H1 (cell line): ENCODE measurements at regions not wholly inside any gene's neighbourhood (a gene's known extent, or its start where the extent isn't known, plus 50 kb on each side); places are given as distances from the start of the nearest gene placed in this dataset.

Experiments used
- CTCF ChIA-PET: fragments of 300-600 bp; sonication (Branson Sonifier 250); formaldehyde crosslinking; loops from one replicate; lab custom pipeline; 2021; ENCODE audit not compliant: partially characterized antibody; lab: Charles Lee
- POLR2A ChIA-PET: fragments of 300-600 bp; sonication (Branson Sonifier 250); formaldehyde crosslinking; loops from one replicate; lab custom pipeline; 2021; ENCODE audit warnings: inconsistent platforms; ENCODE audit not compliant: partially characterized antibody; lab: Charles Lee
- DNase-seq, 2 experiments: peaks; one replicate each; pipeline versions ENCODE4 v3.0.0 to v3.0.0-alpha.2; 2010 to 2022; ENCODE audit warnings: low spot score in 2 of 2, low read depth in 1 of 2, mixed read lengths in 1 of 2
- FAIRE-seq: peaks from 2 replicates; lab custom pipeline; 2011; peaks lifted over from hg19 to GRCh38; lab: Jason Lieb, UNC
- H2AFZ ChIP-seq: 2 replicates; pipeline ENCODE4 v1.8.1; 2012; ENCODE audit warnings: low read length, inconsistent platforms
- H2AK5ac ChIP-seq: 2 replicates; pipeline ENCODE4 v1.6.1; 2013; ENCODE audit warnings: low read depth, low read length
- H2BK120ac ChIP-seq: replicated peaks from 2 replicates; pipeline ENCODE3; 2013; ENCODE audit warnings: low read depth, low read length, inconsistent platforms
- H2BK12ac ChIP-seq: 2 replicates; pipeline ENCODE4 v1.6.1; 2013; ENCODE audit warnings: low read depth, low read length
- H2BK15ac ChIP-seq: 2 replicates; pipeline ENCODE4 v1.6.1; 2013; ENCODE audit warnings: low read length
- H2BK20ac ChIP-seq: 2 replicates; pipeline ENCODE4 v1.6.1; 2013; ENCODE audit warnings: low read length
- H2BK5ac ChIP-seq: 2 replicates; pipeline ENCODE4 v1.6.1; 2013; ENCODE audit warnings: low read depth, low read length
- H3K14ac ChIP-seq: 2 replicates; pipeline ENCODE4 v1.6.1; 2013; ENCODE audit warnings: inconsistent platforms; ENCODE audit not compliant: insufficient read length
- H3K18ac ChIP-seq: 2 replicates; pipeline ENCODE4 v1.6.1; 2013; ENCODE audit warnings: low read length; ENCODE audit errors: extremely low read depth
- H3K23ac ChIP-seq: 2 replicates; pipeline ENCODE4 v1.6.1; 2013; ENCODE audit warnings: inconsistent platforms; ENCODE audit not compliant: insufficient read length
- H3K23me2 ChIP-seq: 2 replicates; pipeline ENCODE4 v1.6.1; 2013; ENCODE audit warnings: low read depth, low read length
- H3K27ac ChIP-seq: 2 replicates; pipeline ENCODE4 v1.6.1; 2011; ENCODE audit warnings: low read depth, low read length, inconsistent platforms
- H3K27me3 ChIP-seq, 4 experiments: replicated peaks in 1 of 4; 1 replicate in 1 of 4; 2 replicates in 3 of 4; pipeline versions ENCODE4 v1.6.1 to v1.8.1; 2011 to 2013; ENCODE audit warnings: low read length in 3 of 4, mild to moderate bottlenecking in 3 of 4, inconsistent platforms in 2 of 4, mixed read lengths in 2 of 4, moderate library complexity in 1 of 4; ENCODE audit not compliant: control insufficient read depth in 3 of 4, insufficient read depth in 3 of 4; ENCODE audit errors: extremely low read depth in 1 of 4
- H3K36me3 ChIP-seq, 4 experiments: 2 replicates each; pipeline versions ENCODE4 v1.6.1 to v1.8.1; 2011 to 2013; ENCODE audit warnings: mild to moderate bottlenecking in 4 of 4, low read length in 3 of 4, moderate library complexity in 2 of 4, control low read depth in 1 of 4, inconsistent platforms in 1 of 4; ENCODE audit not compliant: insufficient read depth in 4 of 4, control insufficient read depth in 2 of 4
- H3K4ac ChIP-seq: replicated peaks from 2 replicates; pipeline ENCODE3; 2013; ENCODE audit warnings: low read length, low read depth, mixed read lengths, inconsistent platforms; ENCODE audit not compliant: insufficient read length
- H3K4me1 ChIP-seq, 4 experiments: replicated peaks in 1 of 4; 1 replicate in 1 of 4; 2 replicates in 3 of 4; pipeline versions ENCODE4 v1.6.1 to v1.8.1; 2011 to 2013; ENCODE audit warnings: low read length in 3 of 4, inconsistent platforms in 2 of 4, mixed read lengths in 1 of 4; ENCODE audit not compliant: insufficient read depth in 4 of 4, control insufficient read depth in 3 of 4
- H3K4me2 ChIP-seq, 2 experiments: 2 replicates each; pipeline versions ENCODE4 v1.6.1 to v1.8.1; 2011 to 2013; ENCODE audit warnings: low read depth in 2 of 2, low read length in 2 of 2, control low read depth in 1 of 2, inconsistent platforms in 1 of 2, mild to moderate bottlenecking in 1 of 2; ENCODE audit not compliant: insufficient read depth in 1 of 2
- H3K4me3 ChIP-seq, 4 experiments: fragments of 200-600, 300-600 bp in 1 of 4; sonication (generic), shearing (Covaris generic), sonication (Bioruptor Twin) in 1 of 4; 2 replicates each; pipeline versions ENCODE4 v1.5.1 to v1.8.1; 2011 to 2016; ENCODE audit warnings: low read length in 4 of 4, low read depth in 3 of 4, control low read depth in 2 of 4, inconsistent platforms in 2 of 4, mild to moderate bottlenecking in 2 of 4, mixed read lengths in 1 of 4, moderate library complexity in 1 of 4; ENCODE audit not compliant: insufficient read depth in 2 of 4; ENCODE audit errors: extremely low read depth in 1 of 4
- H3K56ac ChIP-seq: replicated peaks from 2 replicates; pipeline ENCODE3; 2013; ENCODE audit warnings: low read depth, mild to moderate bottlenecking, mixed read lengths, low read length, inconsistent platforms; ENCODE audit not compliant: insufficient read length
- H3K79me1 ChIP-seq: 2 replicates; pipeline ENCODE4 v1.6.1; 2013; ENCODE audit warnings: low read depth, low read length, control low read depth
- H3K79me2 ChIP-seq, 2 experiments: 2 replicates each; pipeline versions ENCODE4 v1.6.1 to v1.8.1; 2012 to 2013; ENCODE audit warnings: low read length in 2 of 2, mild to moderate bottlenecking in 2 of 2, inconsistent platforms in 1 of 2; ENCODE audit not compliant: insufficient read depth in 2 of 2, control insufficient read depth in 1 of 2
- H3K9ac ChIP-seq, 4 experiments: replicated peaks in 1 of 4; 1 replicate in 1 of 4; 2 replicates in 3 of 4; pipeline versions ENCODE4 v1.6.1 to v1.8.1; 2011 to 2013; ENCODE audit warnings: low read depth in 3 of 4, low read length in 3 of 4, control low read depth in 2 of 4, mild to moderate bottlenecking in 2 of 4, moderate library complexity in 2 of 4, inconsistent platforms in 1 of 4; ENCODE audit errors: extremely low read depth in 1 of 4
- H3K9me3 ChIP-seq, 2 experiments: 2 replicates each; pipeline versions ENCODE4 v1.6.1 to v1.8.1; 2012 to 2013; ENCODE audit warnings: mild to moderate bottlenecking in 2 of 2, moderate library complexity in 2 of 2, control low read depth in 1 of 2, inconsistent platforms in 1 of 2, low read depth in 1 of 2, low read length in 1 of 2, mixed read lengths in 1 of 2; ENCODE audit not compliant: insufficient read depth in 2 of 2
- H4K20me1 ChIP-seq, 2 experiments: replicated peaks in 1 of 2; 2 replicates each; pipeline versions ENCODE3 to v1.8.1; 2011 to 2013; ENCODE audit warnings: inconsistent platforms in 2 of 2, low read length in 2 of 2, mild to moderate bottlenecking in 1 of 2; ENCODE audit not compliant: insufficient read depth in 2 of 2, control insufficient read depth in 1 of 2
- H4K5ac ChIP-seq: 2 replicates; pipeline ENCODE4 v1.6.1; 2013; ENCODE audit warnings: low read length, low read depth, mixed read lengths, inconsistent platforms; ENCODE audit not compliant: insufficient read length
- H4K8ac ChIP-seq: 2 replicates; pipeline ENCODE4 v1.8.0; 2013; ENCODE audit warnings: mild to moderate bottlenecking, moderate library complexity, low read length, inconsistent platforms; ENCODE audit not compliant: insufficient read depth; ENCODE audit errors: extremely low read depth
- H4K91ac ChIP-seq: replicated peaks from 2 replicates; pipeline ENCODE3; 2013; ENCODE audit warnings: low read length, mixed read lengths, inconsistent platforms; ENCODE audit not compliant: insufficient read length
- BCL11A ChIP-seq, 2 experiments: IDR thresholded peaks; one replicate each; pipeline ENCODE4 v1.6.1; 2011; ENCODE audit warnings: low read depth in 2 of 2, low read length in 2 of 2, mild to moderate bottlenecking in 2 of 2
- CREB1 ChIP-seq: IDR thresholded peaks from 2 replicates; pipeline ENCODE4 v1.6.1; 2012; ENCODE audit warnings: inconsistent platforms
- EZH2 ChIP-seq: fragments of 200-600 bp; sonication (generic); IDR thresholded peaks from 2 replicates; pipeline ENCODE4 v1.7.1; 2012; ENCODE audit warnings: low read depth, mild to moderate bottlenecking, moderate library complexity, low read length, inconsistent platforms; ENCODE audit not compliant: severe bottlenecking
- GABPA ChIP-seq: IDR thresholded peaks from 2 replicates; pipeline ENCODE4 v1.6.1; 2011; ENCODE audit warnings: mild to moderate bottlenecking, low read length, moderate library complexity, borderline replicate concordance; ENCODE audit not compliant: insufficient read depth
- KDM1A ChIP-seq: fragments of 200-600, 300-600 bp; sonication (generic); IDR thresholded peaks from 2 replicates; pipeline ENCODE4 v1.7.1; 2016; ENCODE audit warnings: mild to moderate bottlenecking, low read length, borderline replicate concordance
- KDM4A ChIP-seq: IDR thresholded peaks from one replicate; pipeline ENCODE4 v1.7.1; 2012; ENCODE audit warnings: low read depth, mild to moderate bottlenecking, moderate library complexity, low read length, inconsistent platforms; ENCODE audit not compliant: severe bottlenecking
- NANOG ChIP-seq: IDR thresholded peaks from 2 replicates; pipeline ENCODE4 v1.6.1; 2011; ENCODE audit warnings: low read length, low read depth, mild to moderate bottlenecking, inconsistent platforms; ENCODE audit not compliant: insufficient read depth, poor library complexity, severe bottlenecking
- TCF12 ChIP-seq: IDR thresholded peaks from 2 replicates; pipeline ENCODE4 v1.6.1; 2011; ENCODE audit warnings: low read depth, mild to moderate bottlenecking, low read length
- WGBS, 2 experiments: shearing (Covaris generic) in 1 of 2; methylation state at CpG; one replicate each; pipeline versions ENCODE4 v1.1.6 to v1.1.7; 2013 to 2015; ENCODE audit warnings: low lambda C conversion rate in 2 of 2, mixed read lengths in 2 of 2, inconsistent platforms in 1 of 2, low coverage in 1 of 2, missing lambda C conversion rate in 1 of 2; ENCODE audit not compliant: insufficient replicate concordance in 2 of 2, insufficient coverage in 1 of 2, insufficient read length in 1 of 2; ENCODE audit errors: extremely low coverage in 1 of 2, missing lambda C conversion rate in 1 of 2; 5-methylcytosine and 5-hydroxymethylcytosine counted together

- no peak for FAIRE-seq
- H4K5ac ChIP-seq: no peak overlapping the region
- no peak overlapping the region for H4K91ac ChIP-seq
- H3K9me3 ChIP-seq: no peaks in the 10 kb centered on the region
- no peak overlapping the region for H2BK5ac ChIP-seq
- H3K23ac ChIP-seq: no peak overlapping the region
- no peak overlapping the region for H2AK5ac ChIP-seq
- no peak overlapping the region for H3K4me3 ChIP-seq
- H2BK20ac ChIP-seq: no peak overlapping the region
- no peak for TF ChIP-seq NANOG
- no peak for TF ChIP-seq KDM1A
- TF ChIP-seq GABPA: no peak
- no peak for TF ChIP-seq TCF12
- TF ChIP-seq CREB1: no peak
- no peak for TF ChIP-seq EZH2
- TF ChIP-seq KDM4A: no peak
- no peak for TF ChIP-seq BCL11A (IDR thresholded peaks at IDR 0.05; ENCODE audit: low read depth in 2 of 2, low read length in 2 of 2)
- POLR2A ChIA-PET: interaction anchor here (0.8 kb wide), 1 partner anchor 15 kb away, joined by 3 read pairs; no protein-coding TSS in a partner anchor
- peaks cover 0 to 8% of the 10 kb centered on the region in 2 experiments for H4K20me1 ChIP-seq
- no peak overlapping the region for H2BK15ac ChIP-seq
- no peak overlapping the region for H3K9ac ChIP-seq
- H3K14ac ChIP-seq: no peak overlapping the region
- H3K23me2 ChIP-seq: no peaks in the 10 kb centered on the region
- no peaks in the 10 kb centered on the region; a peak in 1 of 4 replicates for H3K79me2 ChIP-seq
- H3K18ac ChIP-seq: no peak overlapping the region
- H3K4me2 ChIP-seq: no peak overlapping the region
- CTCF ChIA-PET: interaction anchor here (0.8 to 1.1 kb wide), 3 partner anchors 14 to 242 kb away, joined by 3 read pairs; no protein-coding TSS in a partner anchor
- H3K4me1 ChIP-seq: no peaks in the 10 kb centered on the region; a peak in 1 of 7 replicates
- H4K8ac ChIP-seq: no peak overlapping the region
- no peak overlapping the region for H2BK120ac ChIP-seq
- H3K4ac ChIP-seq: no peak overlapping the region
- no peak overlapping the region for H3K27ac ChIP-seq
- H3K56ac ChIP-seq: no peak overlapping the region
- no peaks in the 10 kb centered on the region for H3K36me3 ChIP-seq
- WGBS, 2 experiments: 86% methylated on average over 7 of the region's 7 CpGs; no CpG with 5 or more reads in 1 of the 2 experiments
- DNase-seq: no peak
- H3K79me1 ChIP-seq: no peaks in the 10 kb centered on the region
- no peak overlapping the region for H2BK12ac ChIP-seq
- no peak overlapping the region for H2AFZ ChIP-seq
- no peaks in the 10 kb centered on the region for H3K27me3 ChIP-seq
These were observed 75.2 kb downstream of the KATNIP start for GRCh38 chr16:27625050-27625697.
